Gastrocnemius medialis (tissue), 4 donors: ENCODE measurements at regions not wholly inside any gene's neighbourhood (a gene's known extent, or its start where the extent isn't known, plus 50 kb on each side); places are given as distances from the start of the nearest gene placed in this dataset.
"Not testable (repeated sequence)": the region's sequence is repeated elsewhere in the genome, so short reads cannot be mapped to it uniquely, and the experiment has no call there.

Experiments
- CTCF ChIP-seq, 5 experiments: fragments of 450-650 bp in 3 of 5; fragments of 200-600 bp in 2 of 5; sonication (generic) in 2 of 5; IDR thresholded peaks in 4 of 5; conservative IDR thresholded peaks in 1 of 5; 1 replicate in 4 of 5; 2 replicates in 1 of 5; pipeline ENCODE4 v1.5.1; 2016 to 2019; ENCODE audit warnings: antibody characterized with exemption in 5 of 5, mild to moderate bottlenecking in 3 of 5, moderate library complexity in 3 of 5
- POLR2A ChIP-seq, 2 donors: fragments of 450-650 bp; IDR thresholded peaks; one replicate each; pipeline ENCODE4 v1.6.1; 2017; ENCODE audit warnings: antibody characterized with exemption in 2 of 2, mild to moderate bottlenecking in 2 of 2, moderate library complexity in 2 of 2

GRCh38 chr5:90073026-90073570, 336.5 kb downstream of the CETN3 start:
- not testable (repeated sequence) for TF ChIP-seq POLR2A (IDR thresholded peaks at IDR 0.05); CTCF (IDR thresholded peaks at IDR 0.05 in 4 of 5, conservative IDR thresholded peaks at IDR 0.05 in 1 of 5)
